ENCODE measurements at regions not wholly inside any gene's neighbourhood (a gene's known extent, or its start where the extent isn't known, plus 50 kb on each side); places are given as distances from the start of the nearest gene placed in this dataset.

- no peak for TF ChIP-seq CTCF (IDR thresholded peaks at IDR 0.05)
- TF ChIP-seq POLR2A (IDR thresholded peaks at IDR 0.05): no peak
Measured at GRCh38 chr3:163266731-163267130, 1770.1 kb downstream of the OTOL1 start.
